Mesodermal cell (in vitro differentiated cells): ENCODE measurements at regions not wholly inside any gene's neighbourhood (a gene's known extent, or its start where the extent isn't known, plus 50 kb on each side); places are given as distances from the start of the nearest gene placed in this dataset.

Experiments used
- H3K27ac ChIP-seq: 2 replicates; pipeline ENCODE4 v1.7.0; 2013; ENCODE audit warnings: mild to moderate bottlenecking, low read depth, low read length, moderate library complexity; ENCODE audit not compliant: severe bottlenecking
- H3K36me3 ChIP-seq: 2 replicates; pipeline ENCODE4 v1.7.1; 2013; ENCODE audit warnings: mild to moderate bottlenecking, low read length, moderate library complexity; ENCODE audit not compliant: control insufficient read depth, insufficient read depth
- H3K4me1 ChIP-seq: one replicate; pipeline ENCODE4 v1.7.1; 2013; ENCODE audit warnings: mild to moderate bottlenecking, low read length; ENCODE audit not compliant: insufficient read depth, control insufficient read depth, poor library complexity, severe bottlenecking
- H3K4me3 ChIP-seq: 2 replicates; pipeline ENCODE4 v1.7.0; 2013; ENCODE audit warnings: low read length, control low read depth, mild to moderate bottlenecking; ENCODE audit not compliant: insufficient read depth, poor library complexity, severe bottlenecking; ENCODE audit errors: extremely low read depth
- H3K9me3 ChIP-seq: 2 replicates; pipeline ENCODE4 v1.7.1; 2013; ENCODE audit warnings: mild to moderate bottlenecking, low read length, moderate library complexity; ENCODE audit not compliant: control insufficient read depth
- WGBS, 2 experiments: methylation state at CpG; one replicate each; pipeline ENCODE4 v1.1.5; 2013; ENCODE audit warnings: missing lambda C conversion rate in 2 of 2; ENCODE audit not compliant: insufficient coverage in 2 of 2; 5-methylcytosine and 5-hydroxymethylcytosine counted together

DNA sequence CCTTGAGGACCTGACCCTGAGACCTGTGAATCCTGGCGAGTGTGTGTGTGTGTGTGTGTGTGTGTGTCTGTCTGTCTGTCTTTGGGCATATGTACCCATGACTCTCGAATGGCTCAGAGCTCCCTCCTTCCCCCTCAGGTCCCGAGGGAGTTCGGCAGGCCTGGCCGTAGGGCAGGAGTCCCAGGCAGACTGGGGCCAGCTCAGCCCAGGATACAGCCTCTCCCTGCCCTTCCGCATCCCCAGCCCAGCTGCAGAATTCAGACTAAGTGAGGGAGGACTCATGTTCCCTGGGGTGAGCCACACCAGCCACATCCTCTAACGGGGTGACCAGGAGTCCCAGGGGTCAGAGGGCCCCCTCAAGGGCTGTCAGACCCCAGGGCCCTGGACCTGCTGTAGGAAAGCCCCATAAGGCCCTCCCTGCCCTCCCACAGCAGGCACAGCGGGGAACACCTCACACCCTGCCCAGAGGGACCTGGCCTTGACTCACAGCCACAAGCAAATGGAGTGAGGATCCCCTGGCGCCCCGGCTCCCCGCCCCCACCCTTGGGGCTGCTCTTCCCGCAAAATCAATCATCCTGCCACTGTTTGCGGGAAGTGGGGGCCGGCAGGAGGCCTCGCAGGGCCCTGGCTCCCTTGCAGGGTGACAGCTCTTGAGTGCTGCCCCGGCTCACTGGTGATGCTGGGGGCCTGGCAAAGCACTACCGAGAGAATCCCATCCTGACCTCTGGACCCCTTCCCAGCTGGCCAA is 101.7 kb upstream of the CASZ1 start:
- Histone ChIP-seq H3K4me3 (no peak overlapping the region), H3K27ac (no peak overlapping the region), H3K4me1 (peaks cover 28% of the 10 kb centered on the region), H3K36me3 (no peaks in the 10 kb centered on the region), H3K9me3 (no peaks in the 10 kb centered on the region)
- 53 to 71% methylated on average over 8 to 13 of the region's 17 CpGs for WGBS, 2 experiments

DNA sequence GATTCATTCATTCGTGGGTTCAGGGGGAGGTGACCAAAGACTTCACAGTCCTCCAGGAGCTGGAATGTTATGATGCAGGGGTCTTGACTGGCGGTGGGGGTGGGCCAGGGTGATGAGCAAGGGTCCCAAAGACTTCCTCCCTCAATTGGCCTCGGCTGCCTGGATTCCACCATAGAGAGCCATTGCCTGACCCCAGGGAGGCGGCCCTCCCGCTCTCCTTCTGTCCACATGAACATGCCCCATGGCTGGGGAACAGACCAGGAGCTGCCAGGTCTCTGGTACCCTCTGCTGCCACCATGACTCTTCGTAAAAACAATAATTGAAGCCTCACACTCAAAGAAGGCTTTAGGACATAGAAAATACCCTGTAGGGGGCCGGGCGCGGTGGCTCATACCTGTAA is 102.5 kb upstream of the CASZ1 start:
- Histone ChIP-seq H3K4me1 (peaks cover 28% of the 10 kb centered on the region), H3K36me3 (no peaks in the 10 kb centered on the region), H3K27ac (no peak overlapping the region), H3K9me3 (no peaks in the 10 kb centered on the region), H3K4me3 (no peak overlapping the region)
- 78 to 88% methylated on average over 7 to 9 of the region's 9 CpGs for WGBS, 2 experiments

DNA sequence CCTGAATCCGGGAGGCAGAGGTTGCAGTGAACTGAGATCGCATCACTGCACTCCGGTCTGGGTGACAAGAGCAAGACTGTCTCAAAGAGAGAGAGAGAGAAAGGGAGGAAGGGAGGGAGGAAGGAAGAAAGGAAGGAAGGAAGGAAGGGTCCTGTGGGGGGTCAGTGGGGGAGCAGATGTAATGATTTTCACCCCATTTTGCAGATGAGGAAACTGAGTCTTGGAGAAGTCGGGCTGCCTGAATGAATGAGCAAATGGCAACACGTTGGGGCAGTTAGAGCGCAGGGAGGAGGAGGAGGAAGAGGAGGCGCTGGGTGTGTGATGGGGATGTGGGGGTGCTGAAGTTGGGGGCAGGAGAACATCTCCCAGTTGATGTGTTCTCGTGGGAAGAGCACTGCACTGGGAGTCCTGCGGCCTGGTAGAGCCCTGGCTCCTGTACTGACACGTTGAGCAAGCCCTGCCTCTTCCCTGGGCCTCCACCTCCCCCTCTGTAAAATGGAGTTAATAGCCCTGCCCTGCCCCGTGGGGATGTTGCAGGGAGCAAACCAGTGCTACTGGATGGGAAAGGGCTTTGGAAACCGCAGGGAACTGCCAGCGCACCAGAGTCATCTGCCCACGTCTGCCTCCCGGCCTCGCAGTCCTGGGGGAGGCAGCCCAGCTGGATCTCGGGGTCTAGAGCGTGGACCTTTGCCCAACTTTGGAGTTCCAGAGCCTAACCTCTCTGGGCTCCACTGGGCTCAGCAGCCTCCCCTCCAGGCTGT is 103.2 kb upstream of the CASZ1 start:
- Histone ChIP-seq H3K27ac (no peak overlapping the region), H3K4me3 (no peak overlapping the region), H3K4me1 (peaks cover 28% of the 10 kb centered on the region), H3K36me3 (no peaks in the 10 kb centered on the region), H3K9me3 (no peaks in the 10 kb centered on the region)
- WGBS, 2 experiments = 90 to 91% methylated on average over 16 to 17 of the region's 18 CpGs

DNA sequence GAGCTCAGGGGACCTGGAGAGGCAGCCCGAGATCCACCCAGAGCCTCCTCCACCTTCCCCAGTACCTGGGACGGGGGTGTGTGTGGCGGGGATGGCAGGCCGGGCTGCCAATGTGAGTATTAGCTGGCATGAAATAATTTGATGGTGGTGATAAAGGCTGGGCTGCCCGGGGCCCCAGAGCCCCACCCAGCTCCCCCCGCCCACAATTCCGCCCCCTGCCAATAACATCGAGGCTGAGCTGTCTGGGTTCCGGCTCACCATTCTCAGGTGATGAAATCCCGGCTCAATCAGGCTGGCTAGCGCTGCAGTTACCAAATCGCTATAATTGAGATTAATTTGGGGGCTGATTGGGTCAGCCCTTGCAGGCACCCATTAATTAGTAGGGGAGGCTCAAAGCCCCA is 103.8 kb upstream of the CASZ1 start:
- no peaks in the 10 kb centered on the region for H3K9me3 ChIP-seq
- no peak overlapping the region for H3K27ac ChIP-seq
- WGBS, 2 experiments = 54 to 77% methylated on average over 4 to 5 of the region's 12 CpGs
- H3K36me3 ChIP-seq = no peaks in the 10 kb centered on the region
- peaks cover 28% of the 10 kb centered on the region for H3K4me1 ChIP-seq
- H3K4me3 ChIP-seq = no peak overlapping the region

DNA sequence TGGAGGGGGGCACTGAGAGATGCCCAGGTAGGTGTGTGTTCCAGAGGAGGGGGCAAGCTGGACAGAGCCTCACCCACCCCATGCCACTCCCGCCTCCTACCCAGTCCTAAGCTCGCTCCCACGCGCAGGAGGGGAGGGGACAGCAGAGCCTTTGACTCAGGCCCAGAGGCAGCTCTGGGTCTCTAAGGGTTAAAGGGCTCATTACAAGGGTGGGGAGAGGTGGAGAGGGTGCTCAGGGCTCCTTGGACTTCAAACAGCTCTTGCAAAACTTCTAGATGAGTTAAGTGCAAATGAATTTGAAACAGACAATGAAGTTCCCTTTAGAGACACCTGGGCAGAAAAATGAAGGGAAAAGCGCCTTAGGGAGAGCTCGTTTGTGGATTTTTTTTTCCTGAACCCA is 104.2 kb upstream of the CASZ1 start:
- H3K27ac ChIP-seq = no peak overlapping the region
- peaks cover 32% of the 10 kb centered on the region for H3K4me1 ChIP-seq
- H3K9me3 ChIP-seq = no peaks in the 10 kb centered on the region
- H3K4me3 ChIP-seq = no peak overlapping the region
- H3K36me3 ChIP-seq = no peaks in the 10 kb centered on the region
- 100% methylated on average over 1 of the region's 6 CpGs; no CpG with 5 or more reads in 1 of the 2 experiments for WGBS, 2 experiments

DNA sequence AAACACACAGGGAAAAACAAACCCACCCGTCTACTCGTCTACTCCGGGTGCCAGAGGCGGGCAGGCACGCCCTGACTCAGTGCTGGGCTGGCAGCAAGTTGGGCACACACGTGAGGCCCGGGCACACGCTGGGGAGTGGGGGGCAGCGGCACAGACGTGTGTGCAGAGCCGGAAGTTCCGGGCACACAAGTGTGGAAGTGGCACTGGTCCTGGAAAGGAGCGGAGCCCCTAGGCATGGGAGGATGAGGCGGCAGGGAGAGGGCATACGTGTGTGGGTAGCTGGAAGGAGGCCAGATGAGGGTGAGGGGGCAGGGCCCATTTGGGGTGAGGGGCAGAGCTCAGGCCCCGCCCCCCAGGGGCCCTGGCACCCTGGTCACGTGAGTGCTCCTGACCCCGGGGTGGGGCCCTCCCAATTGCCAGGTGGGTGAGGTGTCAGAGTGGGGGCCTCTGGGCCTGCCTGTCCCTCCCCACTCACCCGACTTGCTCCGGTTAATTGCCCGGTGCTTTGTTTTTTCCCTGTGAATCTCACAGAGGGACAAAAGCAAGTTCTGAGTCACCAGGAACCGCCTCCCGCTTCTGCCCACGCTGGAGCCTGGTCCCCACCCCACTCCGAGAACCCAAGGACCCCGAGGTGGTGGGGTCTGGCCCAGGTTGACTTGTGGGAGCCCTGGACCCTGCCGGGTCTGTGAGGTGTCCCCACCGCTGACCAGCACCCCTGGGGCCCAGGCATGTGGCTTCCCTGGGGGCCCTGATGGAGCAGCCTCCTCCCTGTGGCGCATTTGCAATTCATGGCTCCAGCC is 104.8 kb upstream of the CASZ1 start:
- 43 to 46% methylated on average over 10 to 27 of the region's 29 CpGs for WGBS, 2 experiments
- peaks cover 36% of the 10 kb centered on the region for H3K4me1 ChIP-seq
- H3K27ac ChIP-seq = peak overlapping the region; percentile 10
- no peaks in the 10 kb centered on the region for H3K36me3 ChIP-seq
- no peak overlapping the region for H3K4me3 ChIP-seq
- no peaks in the 10 kb centered on the region for H3K9me3 ChIP-seq

DNA sequence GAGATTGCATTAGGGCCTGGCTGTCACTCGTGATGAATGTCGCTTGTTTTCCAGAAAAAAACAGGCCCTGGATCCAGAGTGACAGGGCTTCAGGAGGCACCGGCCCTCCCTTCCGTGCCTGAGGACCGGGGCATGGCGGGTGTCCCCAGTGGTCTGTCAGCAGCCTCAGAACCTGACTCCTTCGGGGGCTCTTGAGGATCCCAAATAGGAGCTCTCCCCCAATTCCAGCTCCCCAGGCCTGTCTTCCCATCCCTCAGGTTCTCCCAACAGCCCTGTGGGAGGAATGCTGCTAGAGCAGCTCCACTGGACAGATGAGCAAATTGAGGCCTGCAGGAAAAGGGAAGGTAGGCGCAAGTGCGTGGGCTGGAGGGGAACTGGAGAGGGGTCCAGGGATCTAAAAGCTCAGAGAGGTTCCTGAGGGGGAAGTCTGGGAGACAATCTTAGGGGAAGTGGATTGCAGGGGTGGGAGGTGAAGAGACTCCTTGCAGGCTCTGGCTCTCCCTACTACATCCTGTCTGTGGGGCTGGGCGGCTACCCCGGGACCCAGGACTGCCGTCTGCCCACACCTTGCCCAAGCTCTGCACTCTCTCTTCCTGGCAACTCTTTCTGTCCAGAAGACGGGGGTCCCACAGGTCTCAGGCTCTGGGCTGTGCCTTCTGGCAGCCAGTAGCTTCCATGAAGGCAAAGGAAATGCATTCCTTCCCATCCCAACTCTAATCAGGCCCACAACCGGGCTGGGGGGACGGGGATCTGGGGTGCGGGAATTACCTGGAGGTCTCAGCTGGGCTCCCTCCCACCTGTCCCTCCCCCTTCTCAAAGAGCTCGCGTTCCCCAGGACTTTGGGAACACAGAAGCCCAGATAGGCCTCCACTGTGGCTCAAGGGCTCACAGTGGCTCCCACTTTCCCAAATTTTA is 105.7 kb upstream of the CASZ1 start:
- Histone ChIP-seq H3K9me3 (no peaks in the 10 kb centered on the region), H3K27ac (peak overlapping the region; percentile 10), H3K4me3 (no peak overlapping the region), H3K36me3 (no peaks in the 10 kb centered on the region), H3K4me1 (peaks cover 36% of the 10 kb centered on the region)
- WGBS, 2 experiments = 66 to 68% methylated on average over 15 to 16 of the region's 18 CpGs

DNA sequence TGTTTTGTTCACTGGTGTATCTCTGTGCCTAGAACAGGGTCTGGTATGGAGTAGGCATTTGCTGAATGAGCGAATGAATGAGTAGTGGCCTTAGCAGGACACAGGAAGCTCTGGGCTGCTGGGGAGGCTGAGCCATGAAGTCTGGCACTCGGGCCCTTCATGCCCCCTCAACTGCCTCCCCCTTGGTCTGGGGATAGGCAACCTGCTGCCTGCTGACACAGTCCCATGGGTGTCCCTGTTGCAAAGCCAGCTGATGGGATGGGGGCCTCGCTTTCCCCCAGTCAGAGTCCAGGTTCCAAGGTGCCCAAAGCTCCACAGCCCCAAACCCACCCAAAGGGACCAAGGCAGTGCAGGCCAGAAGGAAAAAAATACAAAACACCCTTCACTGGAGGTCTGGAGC is 107.0 kb upstream of the CASZ1 start:
- no peak overlapping the region for H3K4me3 ChIP-seq
- H3K9me3 ChIP-seq = no peaks in the 10 kb centered on the region
- no peak overlapping the region for H3K27ac ChIP-seq
- peaks cover 34% of the 10 kb centered on the region for H3K4me1 ChIP-seq
- no peaks in the 10 kb centered on the region for H3K36me3 ChIP-seq
- 100% methylated on average over 1 to 3 of the region's 3 CpGs for WGBS, 2 experiments

DNA sequence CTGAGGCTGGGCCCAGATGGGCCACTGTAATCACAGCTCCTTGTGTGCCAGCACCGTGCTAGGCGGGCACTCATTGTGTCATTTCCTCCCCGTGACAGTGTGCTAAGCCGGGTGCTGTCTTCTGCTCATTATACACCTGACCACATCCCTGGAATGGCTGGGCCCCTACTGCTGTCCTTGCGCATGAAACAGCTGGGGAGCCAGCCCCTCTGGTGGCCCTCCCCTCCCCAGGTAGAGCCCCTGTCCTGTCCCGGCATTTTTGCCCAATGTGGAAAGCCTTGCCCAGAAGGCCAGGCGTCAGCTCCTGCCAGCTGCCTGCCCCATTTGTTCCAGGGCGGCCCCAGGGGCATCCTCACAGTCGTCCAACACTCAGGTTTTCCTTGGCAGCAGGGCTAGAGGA is 107.4 kb upstream of the CASZ1 start:
- no peak overlapping the region for H3K27ac ChIP-seq
- no peak overlapping the region for H3K4me3 ChIP-seq
- WGBS, 2 experiments = 86 to 91% methylated on average over 6 to 9 of the region's 9 CpGs
- no peaks in the 10 kb centered on the region for H3K9me3 ChIP-seq
- no peaks in the 10 kb centered on the region for H3K36me3 ChIP-seq
- H3K4me1 ChIP-seq = peaks cover 30% of the 10 kb centered on the region
